ENCODE measurements at regions not wholly inside any gene's neighbourhood (a gene's known extent, or its start where the extent isn't known, plus 50 kb on each side); places are given as distances from the start of the nearest gene placed in this dataset.

GRCh38 chr5:23396346-23396745 lies 111.1 kb upstream of the PRDM9 start:
- TF ChIP-seq CTCF (conservative IDR thresholded peaks at IDR 0.05 in 1 of 2, IDR thresholded peaks at IDR 0.05 in 1 of 2; ENCODE audit: extremely low read depth in 1 of 2, insufficient read depth in 1 of 2, low read depth in 1 of 2, low read length in 2 of 2) = no peak
- TF ChIP-seq EZH2 (IDR thresholded peaks at IDR 0.05; ENCODE audit: borderline replicate concordance, low read length) = no peak

Measured in mammary epithelial cell (primary cell).